ENCODE measurements at regions not wholly inside any gene's neighbourhood (a gene's known extent, or its start where the extent isn't known, plus 50 kb on each side); places are given as distances from the start of the nearest gene placed in this dataset.

DNA sequence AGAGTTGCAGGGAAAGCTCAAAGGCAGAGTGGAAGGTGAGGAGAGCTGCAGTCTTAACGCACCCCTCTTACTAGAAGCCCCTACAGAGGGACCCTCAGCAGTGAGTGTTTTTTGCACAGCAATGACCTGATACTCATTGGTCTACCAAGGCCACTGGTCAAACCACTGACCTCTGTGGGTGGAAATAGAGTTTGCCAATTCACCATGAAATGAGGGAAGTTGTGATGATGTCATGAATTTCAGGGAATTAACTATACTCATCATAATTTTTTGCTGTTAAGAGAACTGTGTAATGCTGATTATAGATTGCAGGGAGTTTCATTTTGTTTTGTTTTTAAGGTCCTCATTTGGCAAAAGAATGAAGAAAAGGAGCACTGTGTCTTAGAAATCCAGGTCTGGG is 101.7 kb upstream of the SMAD3 start:
- H3K56ac ChIP-seq (ENCODE audit: insufficient read length, low read depth, low read length): no peak overlapping the region

More for the DNA sequence above, 101.7 kb upstream of the SMAD3 start:
- TF ChIP-seq, protein P1, sequence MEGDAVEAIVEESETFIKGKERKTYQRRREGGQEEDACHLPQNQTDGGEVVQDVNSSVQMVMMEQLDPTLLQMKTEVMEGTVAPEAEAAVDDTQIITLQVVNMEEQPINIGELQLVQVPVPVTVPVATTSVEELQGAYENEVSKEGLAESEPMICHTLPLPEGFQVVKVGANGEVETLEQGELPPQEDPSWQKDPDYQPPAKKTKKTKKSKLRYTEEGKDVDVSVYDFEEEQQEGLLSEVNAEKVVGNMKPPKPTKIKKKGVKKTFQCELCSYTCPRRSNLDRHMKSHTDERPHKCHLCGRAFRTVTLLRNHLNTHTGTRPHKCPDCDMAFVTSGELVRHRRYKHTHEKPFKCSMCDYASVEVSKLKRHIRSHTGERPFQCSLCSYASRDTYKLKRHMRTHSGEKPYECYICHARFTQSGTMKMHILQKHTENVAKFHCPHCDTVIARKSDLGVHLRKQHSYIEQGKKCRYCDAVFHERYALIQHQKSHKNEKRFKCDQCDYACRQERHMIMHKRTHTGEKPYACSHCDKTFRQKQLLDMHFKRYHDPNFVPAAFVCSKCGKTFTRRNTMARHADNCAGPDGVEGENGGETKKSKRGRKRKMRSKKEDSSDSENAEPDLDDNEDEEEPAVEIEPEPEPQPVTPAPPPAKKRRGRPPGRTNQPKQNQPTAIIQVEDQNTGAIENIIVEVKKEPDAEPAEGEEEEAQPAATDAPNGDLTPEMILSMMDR (conservative IDR thresholded peaks at IDR 0.05): no peak
- Histone ChIP-seq H2BK20ac (ENCODE audit: low read depth, low read length, poor library complexity, severe bottlenecking) (no peak overlapping the region), H3K79me1 (ENCODE audit: insufficient read depth, low read depth, low read length, poor library complexity, severe bottlenecking) (no peaks in the 10 kb centered on the region), H3K79me2 (ENCODE audit: insufficient read depth, low read length) (no peaks in the 10 kb centered on the region), H3K27me3 (ENCODE audit: insufficient read depth, low read length) (no peaks in the 10 kb centered on the region), H3K23ac (ENCODE audit: insufficient read length, low read depth, low read length) (no peak overlapping the region), H2AFZ (ENCODE audit: low read length) (no peak overlapping the region), H2BK5ac (ENCODE audit: insufficient read length, low read length) (no peak overlapping the region), H3K18ac (ENCODE audit: insufficient read length, low read depth, low read length) (no peak overlapping the region), H4K20me1 (ENCODE audit: control insufficient read depth, insufficient read depth, insufficient read length) (no peaks in the 10 kb centered on the region), H2BK15ac (ENCODE audit: low read depth, low read length) (no peak overlapping the region), H3K27ac (ENCODE audit: insufficient read length, low read depth, low read length) (no peak overlapping the region), H2BK12ac (ENCODE audit: insufficient read length, low read depth, low read length) (no peak overlapping the region), H2BK120ac (ENCODE audit: low read depth, low read length, poor library complexity, severe bottlenecking) (no peak overlapping the region), H3K4ac (ENCODE audit: low read depth, low read length) (no peak overlapping the region), H3K4me2 (ENCODE audit: insufficient read depth, insufficient read length, low read length) (no peak overlapping the region), H4K91ac (ENCODE audit: insufficient read length, low read depth, low read length) (no peak overlapping the region), H3T11ph (ENCODE audit: low read length) (no peak overlapping the region), H3K14ac (ENCODE audit: insufficient read depth, low read length) (no peak overlapping the region), H4K5ac (ENCODE audit: insufficient read length, low read depth, low read length) (no peak overlapping the region), H3K9me3 (ENCODE audit: control insufficient read depth, low read depth, low read length) (no peaks in the 10 kb centered on the region), H2AK5ac (ENCODE audit: insufficient read length, low read length) (no peak overlapping the region), H3K9ac (ENCODE audit: extremely low read depth, insufficient read length, low read length) (no peak overlapping the region), H3K4me1 (ENCODE audit: insufficient read depth, low read length) (no peaks in the 10 kb centered on the region), H4K8ac (replicated peaks; ENCODE audit: insufficient read length, low read depth, low read length) (no peak overlapping the region), H3K23me2 (ENCODE audit: insufficient read length, low read depth, low read length, poor library complexity, severe bottlenecking) (no peaks in the 10 kb centered on the region)
- peaks cover 4% of the 10 kb centered on the region for H3K27me3 Mint-ChIP-seq (ENCODE audit: low read depth)
- peaks cover 13 to 20% of the 10 kb centered on the region in 2 experiments for H3K4me1 Mint-ChIP-seq
- H3K36me3 Mint-ChIP-seq (ENCODE audit: insufficient read depth in 1 of 3, low read depth in 3 of 3): no peaks in the 10 kb centered on the region
- no peak for DNase-seq
- no peak overlapping the region for H3K4me3 Mint-ChIP-seq
- no CpG with 5 or more reads among the region's 1 CpG for WGBS (ENCODE audit: extremely low coverage, insufficient read length, low lambda C conversion rate)
- no peaks in the 10 kb centered on the region for H3K9me3 Mint-ChIP-seq
- H3K27ac Mint-ChIP-seq: no peak overlapping the region

Data from H9 (cell line).